Endothelial cell of umbilical vein (primary cell): ENCODE measurements at regions not wholly inside any gene's neighbourhood (a gene's known extent, or its start where the extent isn't known, plus 50 kb on each side); places are given as distances from the start of the nearest gene placed in this dataset.

Experiments
- BruUV-seq: library from RNA; stranded (reverse); fragments of 400-500 nt; replicated peaks from 2 replicates; lab custom pipeline; 2021; lab: Mats Ljungman, UMichigan
- CTCF ChIA-PET: fragments of 300-600, 350-600 bp; sonication (Branson Sonifier 250); formaldehyde crosslinking; loops from one replicate; lab custom pipeline; 2021; ENCODE audit warnings: antibody characterized with exemption, inconsistent platforms; lab: Charles Lee
- POLR2A ChIA-PET: fragments of 300-600, 350-600 bp; sonication (Branson Sonifier 250); formaldehyde crosslinking; loops from one replicate; lab custom pipeline; 2021; ENCODE audit warnings: antibody characterized with exemption, inconsistent platforms; lab: Charles Lee
- DNase-seq: peaks from one replicate; pipeline ENCODE4 v3.0.0-alpha.2; 2011; ENCODE audit warnings: low read depth, low spot score
- FAIRE-seq: peaks from 2 replicates; lab custom pipeline; 2011; peaks lifted over from hg19 to GRCh38; lab: Jason Lieb, UNC
- H2AFZ ChIP-seq: 2 replicates; pipeline ENCODE4 v1.6.0; 2012; ENCODE audit warnings: low read depth, low read length, control low read depth, inconsistent platforms
- H3K27ac ChIP-seq: 2 replicates; pipeline ENCODE4 v1.5.1; 2011; ENCODE audit warnings: low read depth, mild to moderate bottlenecking, control low read depth, low read length, moderate library complexity; ENCODE audit not compliant: insufficient read depth
- H3K27me3 ChIP-seq, 2 experiments: 2 replicates each; pipeline versions ENCODE4 v1.6.0 to v1.6.1; 2011; ENCODE audit warnings: low read length in 2 of 2, mixed read lengths in 1 of 2; ENCODE audit not compliant: control insufficient read depth in 2 of 2, insufficient read depth in 2 of 2
- H3K36me3 ChIP-seq, 2 experiments: 2 replicates in 1 of 2; 3 replicates in 1 of 2; pipeline ENCODE4 v1.5.1; 2011; ENCODE audit warnings: low read length in 2 of 2, mild to moderate bottlenecking in 1 of 2, moderate library complexity in 1 of 2; ENCODE audit not compliant: control insufficient read depth in 2 of 2, insufficient read depth in 2 of 2; ENCODE audit errors: extremely low read depth in 1 of 2
- H3K4me1 ChIP-seq: 3 replicates; pipeline ENCODE4 v1.5.1; 2011; ENCODE audit warnings: mild to moderate bottlenecking, low read length; ENCODE audit not compliant: control insufficient read depth, insufficient read depth; ENCODE audit errors: extremely low read depth
- H3K4me2 ChIP-seq: 2 replicates; pipeline ENCODE4 v1.6.1; 2011; ENCODE audit warnings: low read length, control low read depth, mixed read lengths; ENCODE audit not compliant: insufficient read depth
- H3K4me3 ChIP-seq, 3 experiments: fragments of 200-600 bp in 1 of 3; sonication (generic), shearing (Covaris generic) in 1 of 3; replicated peaks in 1 of 3; 2 replicates each; pipeline ENCODE4 v1.5.1; 2011 to 2016; ENCODE audit warnings: control low read depth in 3 of 3, low read length in 3 of 3, mild to moderate bottlenecking in 2 of 3, inconsistent platforms in 1 of 3, low read depth in 1 of 3, moderate library complexity in 1 of 3; ENCODE audit not compliant: insufficient read depth in 1 of 3
- H3K79me2 ChIP-seq: 2 replicates; pipeline ENCODE4 v1.6.0; 2012; ENCODE audit warnings: low read length, inconsistent platforms; ENCODE audit not compliant: control insufficient read depth, insufficient read depth
- H3K9ac ChIP-seq: replicated peaks from 2 replicates; pipeline ENCODE3; 2011; ENCODE audit warnings: low read length, control low read depth; ENCODE audit not compliant: insufficient read depth; ENCODE audit errors: extremely low read depth
- H3K9me1 ChIP-seq: replicated peaks from 3 replicates; pipeline ENCODE4 v1.6.0; 2011; ENCODE audit warnings: mild to moderate bottlenecking, low read length; ENCODE audit not compliant: control insufficient read depth, insufficient read depth; ENCODE audit errors: extremely low read depth
- H3K9me3 ChIP-seq: replicated peaks from 2 replicates; pipeline ENCODE4 v1.5.1; 2012; ENCODE audit warnings: low read length, inconsistent platforms; ENCODE audit not compliant: control insufficient read depth, insufficient read depth
- H4K20me1 ChIP-seq: replicated peaks from 2 replicates; pipeline ENCODE3; 2011; ENCODE audit warnings: mild to moderate bottlenecking, low read length; ENCODE audit not compliant: control insufficient read depth, insufficient read depth; ENCODE audit errors: extremely low read depth
- FOS ChIP-seq: IDR thresholded peaks from 2 replicates; pipeline ENCODE4 v1.6.1; 2011; ENCODE audit warnings: mild to moderate bottlenecking, low read length, moderate library complexity, borderline replicate concordance; ENCODE audit not compliant: insufficient read depth
- GATA2 ChIP-seq: IDR thresholded peaks from 2 replicates; pipeline ENCODE4 v1.7.0; 2011; ENCODE audit warnings: low read depth, mild to moderate bottlenecking, moderate library complexity, mixed read lengths, low read length; ENCODE audit not compliant: insufficient read length, insufficient read depth
- POLR2AphosphoS5 ChIP-seq: IDR thresholded peaks from 2 replicates; pipeline ENCODE4 v1.6.1; 2012; ENCODE audit warnings: low read depth, mild to moderate bottlenecking, control low read depth, low read length, moderate library complexity; ENCODE audit not compliant: insufficient read depth
- dilution Hi-C: fragments of 300-500 bp; cut with MboI; formaldehyde crosslinking; loops from one replicate; pipeline ENCODE4 v1.15.0; 2019; ENCODE audit warnings: low sequenced_read_pairs; ENCODE audit not compliant: extremely low pct_ligation_motif_present
- intact Hi-C: fragments of 100-400 bp; cut with micrococcal nuclease; formaldehyde crosslinking; loops from one replicate; pipeline ENCODE4 v1.10.0; 2022
- TF ChIP-seq, protein P1 (sequence below), 2 donors: IDR thresholded peaks; 1 replicate in 1 of 2; 2 replicates in 1 of 2; pipeline ENCODE4 v1.5.1; 2011; ENCODE audit warnings: low read length in 2 of 2, mild to moderate bottlenecking in 2 of 2, moderate library complexity in 2 of 2, control low read depth in 1 of 2, inconsistent platforms in 1 of 2, low read depth in 1 of 2; ENCODE audit not compliant: insufficient read depth in 1 of 2; ENCODE audit errors: extremely low read depth in 1 of 2
- TF ChIP-seq, protein P2 (sequence below): IDR thresholded peaks from 2 replicates; pipeline ENCODE4 v1.6.1; 2011; ENCODE audit not compliant: insufficient read depth, insufficient read length

- Histone ChIP-seq H3K9ac (no peak overlapping the region), H3K79me2 (no peaks in the 10 kb centered on the region), H3K4me1 (peaks cover 7% of the 10 kb centered on the region), H3K36me3 (no peaks in the 10 kb centered on the region), H3K4me3 (no peak overlapping the region), H3K4me2 (no peak overlapping the region), H3K27ac (no peak overlapping the region), H2AFZ (no peak overlapping the region), H3K27me3 (no peaks in the 10 kb centered on the region), H3K9me1 (no peaks in the 10 kb centered on the region), H3K9me3 (no peaks in the 10 kb centered on the region), H4K20me1 (no peaks in the 10 kb centered on the region)
- intact Hi-C loops = loop anchor here (2.0 to 10.0 kb wide), 3 partner anchors 38 to 450 kb away; partner anchors contain the start of gene FOXC2
- TF ChIP-seq, protein P1, sequence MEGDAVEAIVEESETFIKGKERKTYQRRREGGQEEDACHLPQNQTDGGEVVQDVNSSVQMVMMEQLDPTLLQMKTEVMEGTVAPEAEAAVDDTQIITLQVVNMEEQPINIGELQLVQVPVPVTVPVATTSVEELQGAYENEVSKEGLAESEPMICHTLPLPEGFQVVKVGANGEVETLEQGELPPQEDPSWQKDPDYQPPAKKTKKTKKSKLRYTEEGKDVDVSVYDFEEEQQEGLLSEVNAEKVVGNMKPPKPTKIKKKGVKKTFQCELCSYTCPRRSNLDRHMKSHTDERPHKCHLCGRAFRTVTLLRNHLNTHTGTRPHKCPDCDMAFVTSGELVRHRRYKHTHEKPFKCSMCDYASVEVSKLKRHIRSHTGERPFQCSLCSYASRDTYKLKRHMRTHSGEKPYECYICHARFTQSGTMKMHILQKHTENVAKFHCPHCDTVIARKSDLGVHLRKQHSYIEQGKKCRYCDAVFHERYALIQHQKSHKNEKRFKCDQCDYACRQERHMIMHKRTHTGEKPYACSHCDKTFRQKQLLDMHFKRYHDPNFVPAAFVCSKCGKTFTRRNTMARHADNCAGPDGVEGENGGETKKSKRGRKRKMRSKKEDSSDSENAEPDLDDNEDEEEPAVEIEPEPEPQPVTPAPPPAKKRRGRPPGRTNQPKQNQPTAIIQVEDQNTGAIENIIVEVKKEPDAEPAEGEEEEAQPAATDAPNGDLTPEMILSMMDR (IDR thresholded peaks at IDR 0.05; ENCODE audit: extremely low read depth in 1 of 2, insufficient read depth in 1 of 2, low read depth in 1 of 2, low read length in 2 of 2) = peak in 1 of 2 donors; percentile 29
- TF ChIP-seq, protein P2, sequence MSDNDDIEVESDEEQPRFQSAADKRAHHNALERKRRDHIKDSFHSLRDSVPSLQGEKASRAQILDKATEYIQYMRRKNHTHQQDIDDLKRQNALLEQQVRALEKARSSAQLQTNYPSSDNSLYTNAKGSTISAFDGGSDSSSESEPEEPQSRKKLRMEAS = no peak
- TF ChIP-seq GATA2 = no peak
- no peak for TF ChIP-seq FOS
- no peak for TF ChIP-seq POLR2AphosphoS5
- POLR2A ChIA-PET = interaction anchor here (0.7 kb wide), 1 partner anchor 259 kb away, joined by 3 read pairs; no protein-coding TSS in a partner anchor
- peak; percentile 76 for FAIRE-seq
- BruUV-seq = no TSS peak
- DNase-seq = peak; percentile 41
- dilution Hi-C loops = no loop called here
- CTCF ChIA-PET = interaction anchor here (0.6 to 2.0 kb wide), 9 partner anchors 10 to 444 kb away, joined by 3 to 11 read pairs (median 4); no protein-coding TSS in a partner anchor
Observed at GRCh38 chr16:86834451-86835035, 256.2 kb downstream of the FOXL1 start.
